ENCODE measurements at regions not wholly inside any gene's neighbourhood (a gene's known extent, or its start where the extent isn't known, plus 50 kb on each side); places are given as distances from the start of the nearest gene placed in this dataset.

- no peak overlapping the region for H3K9ac ChIP-seq (ENCODE audit: control insufficient read depth, insufficient read depth, low read length)
- no peaks in the 10 kb centered on the region for H3K27me3 ChIP-seq (replicated peaks in 1 of 2; ENCODE audit: control insufficient read depth in 2 of 2, insufficient read depth in 2 of 2, low read length in 1 of 2)
- H3K36me3 ChIP-seq (ENCODE audit: control insufficient read depth in 2 of 2, insufficient read depth in 2 of 2, low read length in 1 of 2): no peaks in the 10 kb centered on the region
- 0% methylated on average over 2 of the region's 2 CpGs for WGBS (ENCODE audit: insufficient coverage, insufficient replicate concordance, low lambda C conversion rate, missing lambda C conversion rate)
- ChIA-PET POLR2A (no interaction called here), RAD21 (ENCODE audit: unreplicated experiment) (no interaction called here), CTCF (no interaction called here), SMC1A (ENCODE audit: uncharacterized antibody, unreplicated experiment) (interaction anchor here (0.6 to 1.0 kb wide), 2 partner anchors 9 to 307 kb away, joined by 3 to 4 read pairs; no protein-coding TSS in a partner anchor)
- H3K4me1 ChIP-seq (ENCODE audit: control insufficient read depth, insufficient read depth, low read length): no peaks in the 10 kb centered on the region
- no peak overlapping the region for H3K27ac ChIP-seq (ENCODE audit: control insufficient read depth, insufficient read depth)
- ATAC-seq (no peak), DNase-seq (ENCODE audit: low read depth, low spot score) (no peak), FAIRE-seq (no peak)
- no peak for TF ChIP-seq RCOR1 (conservative IDR thresholded peaks at IDR 0.05; ENCODE audit: low read depth, low read length)
- TF ChIP-seq BCL3 (IDR thresholded peaks at IDR 0.05; ENCODE audit: borderline replicate concordance, insufficient read depth, low read depth, low read length, poor library complexity, severe bottlenecking): no peak
- no peak for TF ChIP-seq MYB (IDR thresholded peaks at IDR 0.05; ENCODE audit: borderline replicate concordance, low read depth, low read length)
- no peak for TF ChIP-seq CHD1 (IDR thresholded peaks at IDR 0.05; ENCODE audit: low read depth, low read length)
- H3K79me2 ChIP-seq (ENCODE audit: control insufficient read depth, insufficient read depth, low read length): no peaks in the 10 kb centered on the region
- intact Hi-C loops (cut with micrococcal nuclease; ENCODE audit: unreplicated experiment): no loop called here
- no peak overlapping the region for H2AFZ ChIP-seq (ENCODE audit: control insufficient read depth, low read depth, low read length)
- BruUV-seq (replicated peaks): no TSS peak
- no peak overlapping the region for H3K4me3 ChIP-seq
- in situ Hi-C loops (cut with MboI): no loop called here
- H3K4me2 ChIP-seq (ENCODE audit: control insufficient read depth, insufficient read depth): no peak overlapping the region
- no peaks in the 10 kb centered on the region for H3K9me3 ChIP-seq (replicated peaks; ENCODE audit: control insufficient read depth, insufficient read depth, low read length)
- no peaks in the 10 kb centered on the region for H4K20me1 ChIP-seq (ENCODE audit: control insufficient read depth, insufficient read depth)
Observed at GRCh38 chr13:65965501-65965900, 1264.6 kb downstream of the PCDH9 start.

GRCh38 chr13:65964672-65965071 is 1265.5 kb downstream of the PCDH9 start:
- no peaks in the 10 kb centered on the region for H4K20me1 ChIP-seq (ENCODE audit: control insufficient read depth, insufficient read depth)
- H3K4me2 ChIP-seq (ENCODE audit: control insufficient read depth, insufficient read depth): no peak overlapping the region
- POLR2A ChIA-PET: no interaction called here
- FAIRE-seq (no peak), DNase-seq (ENCODE audit: low read depth, low spot score) (no peak), ATAC-seq (no peak)
- H3K9me3 ChIP-seq (replicated peaks; ENCODE audit: control insufficient read depth, insufficient read depth, low read length): no peaks in the 10 kb centered on the region
- H3K4me1 ChIP-seq (ENCODE audit: control insufficient read depth, insufficient read depth, low read length): no peaks in the 10 kb centered on the region
- SMC1A ChIA-PET (ENCODE audit: uncharacterized antibody, unreplicated experiment): interaction anchor here (1.0 kb wide), 1 partner anchor 10 kb away, joined by 4 read pairs; no protein-coding TSS in a partner anchor
- RAD21 ChIA-PET (ENCODE audit: unreplicated experiment): no interaction called here
- H3K36me3 ChIP-seq (ENCODE audit: control insufficient read depth in 2 of 2, insufficient read depth in 2 of 2, low read length in 1 of 2): no peaks in the 10 kb centered on the region
- no peak overlapping the region for H3K27ac ChIP-seq (ENCODE audit: control insufficient read depth, insufficient read depth)
- 0% methylated on average over 1 of the region's 1 CpG for WGBS (ENCODE audit: insufficient coverage, insufficient replicate concordance, low lambda C conversion rate, missing lambda C conversion rate)
- no peaks in the 10 kb centered on the region for H3K79me2 ChIP-seq (ENCODE audit: control insufficient read depth, insufficient read depth, low read length)
- in situ Hi-C loops (cut with MboI): no loop called here
- CTCF ChIA-PET: no interaction called here
- no peak overlapping the region for H3K4me3 ChIP-seq
- H3K9ac ChIP-seq (ENCODE audit: control insufficient read depth, insufficient read depth, low read length): no peak overlapping the region
- intact Hi-C loops (cut with micrococcal nuclease; ENCODE audit: unreplicated experiment): no loop called here
- no TSS peak for BruUV-seq (replicated peaks)
- no peaks in the 10 kb centered on the region for H3K27me3 ChIP-seq (replicated peaks in 1 of 2; ENCODE audit: control insufficient read depth in 2 of 2, insufficient read depth in 2 of 2, low read length in 1 of 2)
- H2AFZ ChIP-seq (ENCODE audit: control insufficient read depth, low read depth, low read length): no peak overlapping the region
- TF ChIP-seq SIN3A (IDR thresholded peaks at IDR 0.05; ENCODE audit: low read depth, low read length) (no peak), BCLAF1 (IDR thresholded peaks at IDR 0.05) (no peak), E2F4 (IDR thresholded peaks at IDR 0.05; ENCODE audit: low read depth, low read length) (no peak), KLF5 (IDR thresholded peaks at IDR 0.05; ENCODE audit: partially characterized antibody) (no peak), ZZZ3 (IDR thresholded peaks at IDR 0.05; ENCODE audit: control insufficient read depth, insufficient read length, low read depth) (no peak), USF2 (IDR thresholded peaks at IDR 0.05; ENCODE audit: borderline replicate concordance, low read depth, low read length) (no peak)
